ENCODE measurements at regions not wholly inside any gene's neighbourhood (a gene's known extent, or its start where the extent isn't known, plus 50 kb on each side); places are given as distances from the start of the nearest gene placed in this dataset.

DNA sequence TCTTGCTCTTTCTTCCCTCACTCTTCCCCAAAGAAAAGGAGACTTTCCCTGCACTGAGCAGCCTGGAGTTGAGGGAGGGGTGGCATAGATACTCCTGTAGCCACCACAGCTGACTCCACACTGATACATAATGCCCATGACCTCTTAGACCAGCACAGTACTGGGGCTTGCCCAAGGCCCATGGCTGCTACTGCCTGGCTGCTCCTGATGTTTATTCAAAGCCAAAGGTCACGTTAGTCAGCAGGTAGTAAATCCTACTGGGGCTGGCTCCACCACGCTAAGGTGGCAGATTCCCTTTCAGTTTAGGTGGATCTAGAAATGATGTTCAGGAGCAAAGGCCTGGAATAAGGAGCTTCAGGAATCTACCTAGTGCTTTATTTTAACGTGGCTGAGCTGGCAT lies 212.7 kb downstream of the C3orf38 start:
- no peak overlapping the region for H3K4me3 Mint-ChIP-seq
- TF ChIP-seq, protein P1, sequence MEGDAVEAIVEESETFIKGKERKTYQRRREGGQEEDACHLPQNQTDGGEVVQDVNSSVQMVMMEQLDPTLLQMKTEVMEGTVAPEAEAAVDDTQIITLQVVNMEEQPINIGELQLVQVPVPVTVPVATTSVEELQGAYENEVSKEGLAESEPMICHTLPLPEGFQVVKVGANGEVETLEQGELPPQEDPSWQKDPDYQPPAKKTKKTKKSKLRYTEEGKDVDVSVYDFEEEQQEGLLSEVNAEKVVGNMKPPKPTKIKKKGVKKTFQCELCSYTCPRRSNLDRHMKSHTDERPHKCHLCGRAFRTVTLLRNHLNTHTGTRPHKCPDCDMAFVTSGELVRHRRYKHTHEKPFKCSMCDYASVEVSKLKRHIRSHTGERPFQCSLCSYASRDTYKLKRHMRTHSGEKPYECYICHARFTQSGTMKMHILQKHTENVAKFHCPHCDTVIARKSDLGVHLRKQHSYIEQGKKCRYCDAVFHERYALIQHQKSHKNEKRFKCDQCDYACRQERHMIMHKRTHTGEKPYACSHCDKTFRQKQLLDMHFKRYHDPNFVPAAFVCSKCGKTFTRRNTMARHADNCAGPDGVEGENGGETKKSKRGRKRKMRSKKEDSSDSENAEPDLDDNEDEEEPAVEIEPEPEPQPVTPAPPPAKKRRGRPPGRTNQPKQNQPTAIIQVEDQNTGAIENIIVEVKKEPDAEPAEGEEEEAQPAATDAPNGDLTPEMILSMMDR (conservative IDR thresholded peaks at IDR 0.05), result no peak
- H3K27me3 Mint-ChIP-seq (ENCODE audit: low read depth), result no peaks in the 10 kb centered on the region
- H3K4me1 Mint-ChIP-seq, result no peaks in the 10 kb centered on the region
- H3K9me3 Mint-ChIP-seq, result peaks cover 9% of the 10 kb centered on the region
- H3K27ac Mint-ChIP-seq (ENCODE audit: unreplicated experiment), result no peak overlapping the region
- DNase-seq (ENCODE audit: low read depth, low spot score), result no peak
- H3K36me3 Mint-ChIP-seq (ENCODE audit: low read depth), result peaks cover 7% of the 10 kb centered on the region

DNA sequence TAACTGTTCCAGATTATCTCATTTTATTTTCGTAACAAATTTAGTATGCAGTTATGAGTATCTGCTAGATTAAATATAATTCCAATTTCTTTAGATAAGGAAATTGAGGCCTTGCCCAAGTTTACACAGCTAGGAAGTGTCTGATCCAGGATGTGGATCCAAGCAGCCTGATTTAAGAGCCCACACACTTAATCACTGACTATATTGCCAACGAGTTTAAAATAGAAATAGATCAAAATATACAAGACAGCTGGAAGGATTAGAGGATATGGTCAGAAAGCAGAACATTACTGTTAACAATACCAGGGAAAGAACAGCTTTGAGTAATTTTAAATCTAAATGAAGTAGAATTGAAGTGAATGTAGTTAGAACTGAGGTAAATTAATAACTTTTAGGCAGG lies 215.2 kb downstream of the C3orf38 start:
- H3K36me3 Mint-ChIP-seq (ENCODE audit: low read depth), result peaks cover 10% of the 10 kb centered on the region
- no peak overlapping the region for H3K27ac Mint-ChIP-seq (ENCODE audit: unreplicated experiment)
- H3K27me3 Mint-ChIP-seq (ENCODE audit: low read depth), result no peaks in the 10 kb centered on the region
- no peak overlapping the region for H3K4me3 Mint-ChIP-seq
- no peak for DNase-seq (ENCODE audit: low read depth, low spot score)
- peaks cover 9% of the 10 kb centered on the region for H3K9me3 Mint-ChIP-seq
- no peaks in the 10 kb centered on the region for H3K4me1 Mint-ChIP-seq
- TF ChIP-seq, protein P1 (conservative IDR thresholded peaks at IDR 0.05), result no peak

DNA sequence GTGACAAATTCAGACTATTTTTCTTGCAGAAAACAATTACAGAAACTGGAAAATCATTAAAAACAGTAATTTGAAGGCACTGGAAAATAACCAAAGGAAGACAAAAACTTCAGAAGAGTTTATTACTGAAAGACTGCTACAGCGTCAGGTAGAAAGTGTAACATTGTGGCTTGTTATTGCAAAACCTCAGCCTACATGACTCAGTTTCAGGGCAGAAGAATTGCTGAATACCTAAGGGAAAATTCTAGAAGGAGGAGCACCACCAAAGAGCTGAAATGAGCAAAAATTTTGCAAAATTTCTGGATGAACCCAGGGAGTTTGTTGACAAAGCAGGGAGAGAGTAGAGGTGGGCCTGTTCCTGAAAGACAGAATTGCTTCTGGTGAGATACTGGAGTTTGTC lies 219.6 kb downstream of the C3orf38 start:
- Mint-ChIP-seq H3K36me3 (ENCODE audit: low read depth) (peaks cover 14% of the 10 kb centered on the region), H3K27ac (ENCODE audit: unreplicated experiment) (no peak overlapping the region), H3K27me3 (ENCODE audit: low read depth) (no peaks in the 10 kb centered on the region), H3K4me1 (no peaks in the 10 kb centered on the region), H3K9me3 (peaks cover 10% of the 10 kb centered on the region), H3K4me3 (no peak overlapping the region)
- TF ChIP-seq, protein P1 (conservative IDR thresholded peaks at IDR 0.05), result no peak
- no peak for DNase-seq (ENCODE audit: low read depth, low spot score)

DNA sequence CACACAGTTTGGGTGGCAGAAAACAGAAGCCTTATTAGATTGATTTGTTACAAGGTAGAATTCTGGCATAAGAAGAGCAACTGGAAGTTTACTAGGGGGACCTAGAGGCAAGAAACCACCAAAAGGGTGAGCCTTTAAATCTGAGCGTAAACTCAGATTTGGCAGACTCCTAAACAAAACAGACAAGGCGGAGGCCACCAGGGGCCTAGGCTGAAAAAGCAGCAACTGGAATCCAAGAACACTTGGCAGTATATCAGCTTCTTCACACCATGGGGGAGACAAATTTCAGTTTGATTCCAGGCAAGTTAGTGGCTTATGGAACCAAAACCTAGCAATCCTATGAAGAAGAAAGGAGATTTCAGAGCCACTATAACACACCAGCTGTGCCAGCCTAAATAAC lies 220.0 kb downstream of the C3orf38 start:
- Mint-ChIP-seq H3K4me1 (no peaks in the 10 kb centered on the region), H3K27ac (ENCODE audit: unreplicated experiment) (no peak overlapping the region), H3K36me3 (ENCODE audit: low read depth) (peaks cover 14% of the 10 kb centered on the region), H3K4me3 (no peak overlapping the region), H3K9me3 (peaks cover 10% of the 10 kb centered on the region), H3K27me3 (ENCODE audit: low read depth) (no peaks in the 10 kb centered on the region)
- TF ChIP-seq, protein P1 (conservative IDR thresholded peaks at IDR 0.05), result no peak
- no peak for DNase-seq (ENCODE audit: low read depth, low spot score)

DNA sequence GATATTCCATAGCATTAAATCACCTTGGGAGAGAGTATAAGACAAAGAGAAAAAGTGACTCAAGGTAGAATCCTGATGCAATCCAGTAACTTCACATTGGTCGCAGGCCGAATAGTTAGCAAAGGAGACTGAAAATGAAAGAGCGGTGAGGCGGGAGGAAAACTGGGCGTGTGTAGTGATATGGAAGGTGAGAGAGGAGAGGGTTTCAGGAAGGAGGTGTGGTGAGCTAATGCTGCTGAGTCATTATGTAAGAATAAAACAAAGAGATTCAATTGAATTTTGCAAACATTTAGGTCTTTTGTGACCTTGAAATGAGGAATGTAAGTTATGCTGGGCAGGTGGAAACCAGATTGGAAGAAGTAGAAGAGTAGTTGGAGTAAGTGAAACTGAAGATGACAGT lies 235.3 kb downstream of the C3orf38 start:
- no peaks in the 10 kb centered on the region for H3K27me3 Mint-ChIP-seq (ENCODE audit: low read depth)
- TF ChIP-seq, protein P1 (conservative IDR thresholded peaks at IDR 0.05), result no peak
- H3K27ac Mint-ChIP-seq (ENCODE audit: unreplicated experiment), result no peak overlapping the region
- peaks cover 4% of the 10 kb centered on the region for H3K36me3 Mint-ChIP-seq (ENCODE audit: low read depth)
- no peak overlapping the region for H3K4me3 Mint-ChIP-seq
- H3K9me3 Mint-ChIP-seq, result peaks cover 6% of the 10 kb centered on the region
- no peak for DNase-seq (ENCODE audit: low read depth, low spot score)
- H3K4me1 Mint-ChIP-seq, result no peaks in the 10 kb centered on the region

DNA sequence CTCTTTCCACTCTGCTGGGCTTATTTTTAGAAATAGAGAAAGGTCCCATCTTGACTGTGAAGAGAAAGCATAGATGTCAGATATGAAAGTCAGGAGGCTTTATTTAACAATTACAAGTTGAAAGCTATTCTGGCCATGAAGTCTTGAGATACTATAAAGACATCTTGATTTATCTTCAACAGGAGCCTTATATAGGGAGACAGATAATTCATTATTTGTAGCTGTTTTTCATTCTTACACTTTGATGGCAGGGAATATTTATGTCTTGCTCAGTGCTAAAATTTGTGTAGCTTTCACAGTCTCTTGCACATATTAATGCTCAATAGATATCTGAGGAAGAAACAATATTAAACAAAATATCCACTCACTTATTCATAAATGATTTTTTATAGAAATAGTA lies 248.8 kb downstream of the C3orf38 start:
- DNase-seq (ENCODE audit: low read depth, low spot score), result no peak
- H3K4me3 Mint-ChIP-seq, result no peak overlapping the region
- no peaks in the 10 kb centered on the region for H3K36me3 Mint-ChIP-seq (ENCODE audit: low read depth)
- no peaks in the 10 kb centered on the region for H3K27me3 Mint-ChIP-seq (ENCODE audit: low read depth)
- H3K4me1 Mint-ChIP-seq, result no peaks in the 10 kb centered on the region
- H3K27ac Mint-ChIP-seq (ENCODE audit: unreplicated experiment), result no peak overlapping the region
- TF ChIP-seq, protein P1 (conservative IDR thresholded peaks at IDR 0.05), result no peak
- H3K9me3 Mint-ChIP-seq, result no peaks in the 10 kb centered on the region

Data from neural crest cell (in vitro differentiated cells).